Ishikawa (cell line): ENCODE measurements at regions not wholly inside any gene's neighbourhood (a gene's known extent, or its start where the extent isn't known, plus 50 kb on each side); places are given as distances from the start of the nearest gene placed in this dataset.

Experiments used
- CEBPB ChIP-seq: IDR thresholded peaks from 2 replicates; pipeline ENCODE4 v1.6.1; 2012
- EGR1 ChIP-seq: IDR thresholded peaks from 2 replicates; pipeline ENCODE4 v1.6.1; 2012
- EP300 ChIP-seq: IDR thresholded peaks from 2 replicates; pipeline ENCODE4 v1.6.1; 2012; ENCODE audit warnings: borderline replicate concordance
- FOXM1 ChIP-seq: IDR thresholded peaks from 2 replicates; pipeline ENCODE4 v1.6.1; 2012; ENCODE audit warnings: low read depth, borderline replicate concordance
- MAX ChIP-seq: IDR thresholded peaks from 2 replicates; pipeline ENCODE4 v1.6.1; 2012
- NFIC ChIP-seq: IDR thresholded peaks from 2 replicates; pipeline ENCODE4 v1.6.1; 2012
- RAD21 ChIP-seq: IDR thresholded peaks from 2 replicates; pipeline ENCODE4 v1.6.1; 2012; ENCODE audit warnings: low read depth
- REST ChIP-seq: IDR thresholded peaks from 2 replicates; pipeline ENCODE4 v1.6.1; 2012; ENCODE audit warnings: low read depth, mild to moderate bottlenecking
- TAF1 ChIP-seq: IDR thresholded peaks from 2 replicates; pipeline ENCODE4 v1.6.1; 2012; ENCODE audit warnings: low read depth, mild to moderate bottlenecking
- TCF12 ChIP-seq: IDR thresholded peaks from 2 replicates; pipeline ENCODE4 v1.6.1; 2012; ENCODE audit warnings: low read depth
- TEAD4 ChIP-seq: IDR thresholded peaks from 2 replicates; pipeline ENCODE4 v1.6.1; 2012
- USF1 ChIP-seq: IDR thresholded peaks from 2 replicates; pipeline ENCODE4 v1.6.1; 2012
- YY1 ChIP-seq: IDR thresholded peaks from 2 replicates; pipeline ENCODE4 v1.6.1; 2012; ENCODE audit warnings: low read depth
- ZBTB7A ChIP-seq: IDR thresholded peaks from 2 replicates; pipeline ENCODE4 v1.6.1; 2012; ENCODE audit warnings: low read depth

- TF ChIP-seq TCF12, result no peak
- TF ChIP-seq REST, result no peak
- TF ChIP-seq EP300, result no peak
- no peak for TF ChIP-seq RAD21
- no peak for TF ChIP-seq TAF1
- TF ChIP-seq MAX, result no peak
- no peak for TF ChIP-seq USF1
- TF ChIP-seq NFIC, result no peak
- no peak for TF ChIP-seq EGR1
- TF ChIP-seq TEAD4, result no peak
- no peak for TF ChIP-seq ZBTB7A
- TF ChIP-seq YY1, result no peak
- no peak for TF ChIP-seq FOXM1
- no peak for TF ChIP-seq CEBPB
Observed at GRCh38 chr6:90859056-90859455, 272.2 kb upstream of the MAP3K7 start.
